ENCODE measurements at regions not wholly inside any gene's neighbourhood (a gene's known extent, or its start where the extent isn't known, plus 50 kb on each side); places are given as distances from the start of the nearest gene placed in this dataset.

GRCh38 chr3:86578071-86578470 lies 412.9 kb downstream of the VGLL3 start:
- 80 to 92% methylated on average over 2 of the region's 2 CpGs for WGBS, 2 experiments (ENCODE audit: insufficient coverage in 2 of 2)
- Histone ChIP-seq H3K4me3 (ENCODE audit: extremely low read depth, insufficient read depth, low read length, poor library complexity, severe bottlenecking) (no peak overlapping the region), H3K4me1 (ENCODE audit: control insufficient read depth, insufficient read depth, low read length, poor library complexity, severe bottlenecking) (no peaks in the 10 kb centered on the region), H3K27ac (ENCODE audit: low read depth, low read length, severe bottlenecking) (no peak overlapping the region), H3K36me3 (ENCODE audit: control insufficient read depth, insufficient read depth, low read length) (no peaks in the 10 kb centered on the region), H3K9me3 (ENCODE audit: control insufficient read depth, low read length) (no peaks in the 10 kb centered on the region)

GRCh38 chr3:86563400-86563970 lies 427.5 kb downstream of the VGLL3 start:
- H3K4me1 ChIP-seq (ENCODE audit: control insufficient read depth, insufficient read depth, low read length, poor library complexity, severe bottlenecking), result no peaks in the 10 kb centered on the region
- no peaks in the 10 kb centered on the region for H3K36me3 ChIP-seq (ENCODE audit: control insufficient read depth, insufficient read depth, low read length)
- H3K4me3 ChIP-seq (ENCODE audit: extremely low read depth, insufficient read depth, low read length, poor library complexity, severe bottlenecking), result no peak overlapping the region
- H3K9me3 ChIP-seq (ENCODE audit: control insufficient read depth, low read length), result no peaks in the 10 kb centered on the region
- WGBS, 2 experiments (ENCODE audit: insufficient coverage in 2 of 2), result no CpG with 5 or more reads among the region's 2 CpGs
- H3K27ac ChIP-seq (ENCODE audit: low read depth, low read length, severe bottlenecking), result no peak overlapping the region

- no peaks in the 10 kb centered on the region for H3K4me1 ChIP-seq (ENCODE audit: control insufficient read depth, insufficient read depth, low read length, poor library complexity, severe bottlenecking)
- no peaks in the 10 kb centered on the region for H3K36me3 ChIP-seq (ENCODE audit: control insufficient read depth, insufficient read depth, low read length)
- no peak overlapping the region for H3K27ac ChIP-seq (ENCODE audit: low read depth, low read length, severe bottlenecking)
- H3K9me3 ChIP-seq (ENCODE audit: control insufficient read depth, low read length), result no peaks in the 10 kb centered on the region
- H3K4me3 ChIP-seq (ENCODE audit: extremely low read depth, insufficient read depth, low read length, poor library complexity, severe bottlenecking), result no peak overlapping the region
- WGBS, 2 experiments (ENCODE audit: insufficient coverage in 2 of 2), result 0 to 38% methylated on average over 1 of the region's 1 CpG
These were observed 428.9 kb downstream of the VGLL3 start for GRCh38 chr3:86562090-86562489.

GRCh38 chr3:86561215-86561614 lies 429.7 kb downstream of the VGLL3 start:
- no peaks in the 10 kb centered on the region for H3K36me3 ChIP-seq (ENCODE audit: control insufficient read depth, insufficient read depth, low read length)
- H3K27ac ChIP-seq (ENCODE audit: low read depth, low read length, severe bottlenecking), result no peak overlapping the region
- H3K9me3 ChIP-seq (ENCODE audit: control insufficient read depth, low read length), result no peaks in the 10 kb centered on the region
- WGBS, 2 experiments (ENCODE audit: insufficient coverage in 2 of 2), result 80% methylated on average over 1 of the region's 5 CpGs; no CpG with 5 or more reads in 1 of the 2 experiments
- H3K4me1 ChIP-seq (ENCODE audit: control insufficient read depth, insufficient read depth, low read length, poor library complexity, severe bottlenecking), result no peaks in the 10 kb centered on the region
- no peak overlapping the region for H3K4me3 ChIP-seq (ENCODE audit: extremely low read depth, insufficient read depth, low read length, poor library complexity, severe bottlenecking)

GRCh38 chr3:86554383-86554782 lies 436.6 kb downstream of the VGLL3 start:
- no peaks in the 10 kb centered on the region for H3K36me3 ChIP-seq (ENCODE audit: control insufficient read depth, insufficient read depth, low read length)
- H3K27ac ChIP-seq (ENCODE audit: low read depth, low read length, severe bottlenecking), result no peak overlapping the region
- H3K9me3 ChIP-seq (ENCODE audit: control insufficient read depth, low read length), result no peaks in the 10 kb centered on the region
- H3K4me1 ChIP-seq (ENCODE audit: control insufficient read depth, insufficient read depth, low read length, poor library complexity, severe bottlenecking), result no peaks in the 10 kb centered on the region
- no peak overlapping the region for H3K4me3 ChIP-seq (ENCODE audit: extremely low read depth, insufficient read depth, low read length, poor library complexity, severe bottlenecking)
- 78 to 100% methylated on average over 1 to 4 of the region's 5 CpGs for WGBS, 2 experiments (ENCODE audit: insufficient coverage in 2 of 2)

GRCh38 chr3:86547692-86548091 lies 443.3 kb downstream of the VGLL3 start:
- H3K4me3 ChIP-seq (ENCODE audit: extremely low read depth, insufficient read depth, low read length, poor library complexity, severe bottlenecking), result no peak overlapping the region
- WGBS, 2 experiments (ENCODE audit: insufficient coverage in 2 of 2), result no CpG with 5 or more reads among the region's 2 CpGs
- H3K27ac ChIP-seq (ENCODE audit: low read depth, low read length, severe bottlenecking), result no peak overlapping the region
- H3K4me1 ChIP-seq (ENCODE audit: control insufficient read depth, insufficient read depth, low read length, poor library complexity, severe bottlenecking), result no peaks in the 10 kb centered on the region
- no peaks in the 10 kb centered on the region for H3K36me3 ChIP-seq (ENCODE audit: control insufficient read depth, insufficient read depth, low read length)
- no peaks in the 10 kb centered on the region for H3K9me3 ChIP-seq (ENCODE audit: control insufficient read depth, low read length)

- no peak overlapping the region for H3K27ac ChIP-seq (ENCODE audit: low read depth, low read length, severe bottlenecking)
- peaks cover 3% of the 10 kb centered on the region for H3K9me3 ChIP-seq (ENCODE audit: control insufficient read depth, low read length)
- no peak overlapping the region for H3K4me3 ChIP-seq (ENCODE audit: extremely low read depth, insufficient read depth, low read length, poor library complexity, severe bottlenecking)
- no peaks in the 10 kb centered on the region for H3K36me3 ChIP-seq (ENCODE audit: control insufficient read depth, insufficient read depth, low read length)
- no peaks in the 10 kb centered on the region for H3K4me1 ChIP-seq (ENCODE audit: control insufficient read depth, insufficient read depth, low read length, poor library complexity, severe bottlenecking)
- whole genome bisulfite sequencing, 2 experiments (ENCODE audit: insufficient coverage in 2 of 2), result 71 to 85% methylated on average over 3 of the region's 5 CpGs
These were observed 453.8 kb downstream of the VGLL3 start for GRCh38 chr3:86537171-86537570.

GRCh38 chr3:86519819-86520218 lies 471.1 kb downstream of the VGLL3 start:
- Histone ChIP-seq H3K27ac (ENCODE audit: low read depth, low read length, severe bottlenecking) (no peak overlapping the region), H3K36me3 (ENCODE audit: control insufficient read depth, insufficient read depth, low read length) (no peaks in the 10 kb centered on the region), H3K4me3 (ENCODE audit: extremely low read depth, insufficient read depth, low read length, poor library complexity, severe bottlenecking) (no peak overlapping the region), H3K9me3 (ENCODE audit: control insufficient read depth, low read length) (no peaks in the 10 kb centered on the region), H3K4me1 (ENCODE audit: control insufficient read depth, insufficient read depth, low read length, poor library complexity, severe bottlenecking) (no peaks in the 10 kb centered on the region)
- WGBS, 2 experiments (ENCODE audit: insufficient coverage in 2 of 2), result no CpG with 5 or more reads among the region's 1 CpG

- H3K27ac ChIP-seq (ENCODE audit: low read depth, low read length, severe bottlenecking), result no peak overlapping the region
- 82 to 86% methylated on average over 1 of the region's 1 CpG for WGBS, 2 experiments (ENCODE audit: insufficient coverage in 2 of 2)
- H3K4me1 ChIP-seq (ENCODE audit: control insufficient read depth, insufficient read depth, low read length, poor library complexity, severe bottlenecking), result no peaks in the 10 kb centered on the region
- H3K9me3 ChIP-seq (ENCODE audit: control insufficient read depth, low read length), result no peaks in the 10 kb centered on the region
- H3K36me3 ChIP-seq (ENCODE audit: control insufficient read depth, insufficient read depth, low read length), result no peaks in the 10 kb centered on the region
- no peak overlapping the region for H3K4me3 ChIP-seq (ENCODE audit: extremely low read depth, insufficient read depth, low read length, poor library complexity, severe bottlenecking)
These were observed 509.3 kb downstream of the VGLL3 start for GRCh38 chr3:86481636-86482035.

- H3K4me3 ChIP-seq (ENCODE audit: extremely low read depth, insufficient read depth, low read length, poor library complexity, severe bottlenecking), result no peak overlapping the region
- no peaks in the 10 kb centered on the region for H3K4me1 ChIP-seq (ENCODE audit: control insufficient read depth, insufficient read depth, low read length, poor library complexity, severe bottlenecking)
- no peaks in the 10 kb centered on the region for H3K36me3 ChIP-seq (ENCODE audit: control insufficient read depth, insufficient read depth, low read length)
- no peak overlapping the region for H3K27ac ChIP-seq (ENCODE audit: low read depth, low read length, severe bottlenecking)
- no peaks in the 10 kb centered on the region for H3K9me3 ChIP-seq (ENCODE audit: control insufficient read depth, low read length)
These were observed 509.9 kb downstream of the VGLL3 start for GRCh38 chr3:86481031-86481430.

GRCh38 chr3:86464180-86464579 lies 526.8 kb downstream of the VGLL3 start:
- no peaks in the 10 kb centered on the region for H3K4me1 ChIP-seq (ENCODE audit: control insufficient read depth, insufficient read depth, low read length, poor library complexity, severe bottlenecking)
- no peak overlapping the region for H3K4me3 ChIP-seq (ENCODE audit: extremely low read depth, insufficient read depth, low read length, poor library complexity, severe bottlenecking)
- H3K9me3 ChIP-seq (ENCODE audit: control insufficient read depth, low read length), result no peaks in the 10 kb centered on the region
- no peak overlapping the region for H3K27ac ChIP-seq (ENCODE audit: low read depth, low read length, severe bottlenecking)
- H3K36me3 ChIP-seq (ENCODE audit: control insufficient read depth, insufficient read depth, low read length), result no peaks in the 10 kb centered on the region

Measured in mesodermal cell (in vitro differentiated cells).